Cardiac fibroblast (primary cell): ENCODE measurements at regions not wholly inside any gene's neighbourhood (a gene's known extent, or its start where the extent isn't known, plus 50 kb on each side); places are given as distances from the start of the nearest gene placed in this dataset.
A peak's percentile ranks its signal among the peaks of the same experiment; 100 is the strongest.

Experiments
- DNase-seq, 2 donors: peaks; one replicate each; pipeline versions ENCODE4 v3.0.0 to v3.0.0-alpha.2; 2010; ENCODE audit warnings: low read depth in 2 of 2
- H3K4me3 ChIP-seq, 2 donors: replicated peaks in 1 of 2; 1 replicate in 1 of 2; 2 replicates in 1 of 2; pipeline ENCODE4 v1.5.1; 2011; ENCODE audit warnings: low read depth in 2 of 2, low read length in 2 of 2, mild to moderate bottlenecking in 2 of 2, moderate library complexity in 1 of 2
- CTCF ChIP-seq: IDR thresholded peaks from one replicate; pipeline ENCODE4 v1.5.1; 2011; ENCODE audit warnings: low read depth, mild to moderate bottlenecking, low read length, inconsistent platforms

- H3K4me3 ChIP-seq: no peak overlapping the region
- no peak for TF ChIP-seq CTCF
- no peak for DNase-seq
Observed at GRCh38 chr22:47371263-47372090, 609.0 kb downstream of the TBC1D22A start.

- DNase-seq: no peak
- H3K4me3 ChIP-seq: no peak overlapping the region
- TF ChIP-seq CTCF: no peak
Observed at GRCh38 chr22:47370448-47371262, 608.2 kb downstream of the TBC1D22A start.

- TF ChIP-seq CTCF: no peak
- no peak overlapping the region for H3K4me3 ChIP-seq
- DNase-seq: peak in 1 of 2 donors; percentile 6
Observed at GRCh38 chr22:47369431-47370015, 607.1 kb downstream of the TBC1D22A start.

- H3K4me3 ChIP-seq: no peak overlapping the region
- TF ChIP-seq CTCF: no peak
- DNase-seq: no peak
Observed at GRCh38 chr22:47369020-47369419, 606.6 kb downstream of the TBC1D22A start.

GRCh38 chr22:47367993-47368945, 605.8 kb downstream of the TBC1D22A start:
- no peak for DNase-seq
- no peak overlapping the region for H3K4me3 ChIP-seq
- TF ChIP-seq CTCF: no peak
